ENCODE measurements at regions not wholly inside any gene's neighbourhood (a gene's known extent, or its start where the extent isn't known, plus 50 kb on each side); places are given as distances from the start of the nearest gene placed in this dataset.

GRCh38 chr7:155209478-155210319, 88.0 kb upstream of the INSIG1 start:
- TF ChIP-seq CTCF (IDR thresholded peaks at IDR 0.05), result no peak
- no peak for TF ChIP-seq EP300 (IDR thresholded peaks at IDR 0.05)
